ENCODE measurements at regions not wholly inside any gene's neighbourhood (a gene's known extent, or its start where the extent isn't known, plus 50 kb on each side); places are given as distances from the start of the nearest gene placed in this dataset.

GRCh38 chr4:20381005-20381404, 129.3 kb downstream of the SLIT2 start:
- TF ChIP-seq CTCF (IDR thresholded peaks at IDR 0.05; ENCODE audit: insufficient read depth, low read length, poor library complexity, severe bottlenecking) (no peak), EZH2phosphoT487 (conservative IDR thresholded peaks at IDR 0.05; ENCODE audit: low read length) (no peak)
